Sigmoid colon (tissue), 6 donors: ENCODE measurements at regions not wholly inside any gene's neighbourhood (a gene's known extent, or its start where the extent isn't known, plus 50 kb on each side); places are given as distances from the start of the nearest gene placed in this dataset.

Experiments used
- DNase-seq: peaks from one replicate; pipeline ENCODE4 v3.0.0-alpha.2; 2019
- H3K27ac ChIP-seq, 4 donors: fragments of 200-600 bp; sonication (generic); one replicate each; pipeline ENCODE4 v1.5.1; 2016 to 2019; ENCODE audit warnings: mild to moderate bottlenecking in 1 of 4
- H3K27me3 ChIP-seq, 3 donors: fragments of 200-600 bp; sonication (generic); one replicate each; pipeline ENCODE4 v1.5.1; 2019; ENCODE audit warnings: mild to moderate bottlenecking in 1 of 3
- H3K36me3 ChIP-seq, 4 donors: fragments of 200-600 bp; sonication (generic); one replicate each; pipeline ENCODE4 v1.5.1; 2016 to 2019
- H3K4me1 ChIP-seq, 4 donors: fragments of 200-600 bp; sonication (generic); one replicate each; pipeline ENCODE4 v1.5.1; 2017 to 2019
- H3K4me3 ChIP-seq, 4 donors: fragments of 200-600 bp; sonication (generic); one replicate each; pipeline ENCODE4 v1.5.1; 2017 to 2019; ENCODE audit warnings: mild to moderate bottlenecking in 2 of 4, moderate library complexity in 1 of 4
- H3K9me3 ChIP-seq, 4 donors: fragments of 200-600 bp in 3 of 4; sonication (generic) in 3 of 4; one replicate each; pipeline versions ENCODE4 v1.5.1 to v1.6.1; 2013 to 2019
- EP300 ChIP-seq, 4 donors: sonication (generic); formaldehyde crosslinking; IDR thresholded peaks; one replicate each; pipeline ENCODE4 v1.6.1; 2017; ENCODE audit warnings: antibody characterized with exemption in 4 of 4
- POLR2A ChIP-seq, 2 donors: fragments of 450-650 bp; IDR thresholded peaks; one replicate each; pipeline ENCODE4 v1.6.1; 2016; ENCODE audit warnings: antibody characterized with exemption in 2 of 2, mild to moderate bottlenecking in 2 of 2, moderate library complexity in 2 of 2
- POLR2AphosphoS5 ChIP-seq, 4 donors: sonication (generic); formaldehyde crosslinking; IDR thresholded peaks; one replicate each; pipeline ENCODE4 v1.6.1; 2017; ENCODE audit warnings: antibody characterized with exemption in 4 of 4
- WGBS, 2 donors: extraction: QIAGEN DNeasy Blood & Tissue Kit; methylation state at CpG; one replicate each; pipeline ENCODE4 v1.1.7; 2013; 5-methylcytosine and 5-hydroxymethylcytosine counted together
- intact Hi-C: fragments of 100-400 bp; cut with DNase I; formaldehyde crosslinking; loops from one replicate; pipeline ENCODE4 v1.15.1; 2023
- TF ChIP-seq, protein P1 (sequence below), 4 experiments: fragments of 450-650 bp in 3 of 4; fragments of 200-600 bp in 1 of 4; IDR thresholded peaks; one replicate each; pipeline ENCODE4 v1.5.1; 2016 to 2019; ENCODE audit warnings: antibody characterized with exemption in 4 of 4, mild to moderate bottlenecking in 3 of 4, moderate library complexity in 2 of 4
- donor health status: healthy with polysubstance abuse.
- donor health status: healthy.

DNA sequence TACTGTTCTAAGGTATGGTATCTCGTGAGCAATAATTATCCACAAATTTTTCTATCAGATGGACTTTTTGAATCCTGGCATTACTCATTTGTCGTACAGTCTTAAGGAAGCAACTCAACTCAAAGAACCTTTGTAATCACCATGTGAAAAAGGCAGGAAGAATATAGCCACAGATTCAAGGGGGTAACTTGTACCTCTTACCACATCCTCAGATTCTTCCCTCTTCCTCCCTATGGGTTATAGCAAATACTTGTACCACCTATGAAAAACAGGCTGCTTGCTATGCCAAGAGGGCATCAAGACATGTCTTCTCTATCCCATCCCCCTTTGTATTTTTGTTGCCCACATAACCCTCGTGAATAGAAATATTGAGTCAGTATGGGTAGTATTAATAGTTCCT is 616.6 kb upstream of the USP24 start:
- H3K27me3 ChIP-seq: no peaks in the 10 kb centered on the region
- no peak overlapping the region for H3K4me3 ChIP-seq
- H3K9me3 ChIP-seq: no peaks in the 10 kb centered on the region
- WGBS, 2 donors: 65 to 80% methylated on average over 3 of the region's 3 CpGs
- intact Hi-C loops: no loop called here
- H3K36me3 ChIP-seq: no peaks in the 10 kb centered on the region
- no peak for DNase-seq
- H3K27ac ChIP-seq: no peak overlapping the region
- TF ChIP-seq POLR2A (IDR thresholded peaks at IDR 0.05) (no peak), EP300 (IDR thresholded peaks at IDR 0.05) (no peak), POLR2AphosphoS5 (IDR thresholded peaks at IDR 0.05) (no peak)
- TF ChIP-seq, protein P1, sequence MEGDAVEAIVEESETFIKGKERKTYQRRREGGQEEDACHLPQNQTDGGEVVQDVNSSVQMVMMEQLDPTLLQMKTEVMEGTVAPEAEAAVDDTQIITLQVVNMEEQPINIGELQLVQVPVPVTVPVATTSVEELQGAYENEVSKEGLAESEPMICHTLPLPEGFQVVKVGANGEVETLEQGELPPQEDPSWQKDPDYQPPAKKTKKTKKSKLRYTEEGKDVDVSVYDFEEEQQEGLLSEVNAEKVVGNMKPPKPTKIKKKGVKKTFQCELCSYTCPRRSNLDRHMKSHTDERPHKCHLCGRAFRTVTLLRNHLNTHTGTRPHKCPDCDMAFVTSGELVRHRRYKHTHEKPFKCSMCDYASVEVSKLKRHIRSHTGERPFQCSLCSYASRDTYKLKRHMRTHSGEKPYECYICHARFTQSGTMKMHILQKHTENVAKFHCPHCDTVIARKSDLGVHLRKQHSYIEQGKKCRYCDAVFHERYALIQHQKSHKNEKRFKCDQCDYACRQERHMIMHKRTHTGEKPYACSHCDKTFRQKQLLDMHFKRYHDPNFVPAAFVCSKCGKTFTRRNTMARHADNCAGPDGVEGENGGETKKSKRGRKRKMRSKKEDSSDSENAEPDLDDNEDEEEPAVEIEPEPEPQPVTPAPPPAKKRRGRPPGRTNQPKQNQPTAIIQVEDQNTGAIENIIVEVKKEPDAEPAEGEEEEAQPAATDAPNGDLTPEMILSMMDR (IDR thresholded peaks at IDR 0.05): no peak
- H3K4me1 ChIP-seq: peaks cover 0 to 17% (median 16%) of the 10 kb centered on the region in 4 donors

DNA sequence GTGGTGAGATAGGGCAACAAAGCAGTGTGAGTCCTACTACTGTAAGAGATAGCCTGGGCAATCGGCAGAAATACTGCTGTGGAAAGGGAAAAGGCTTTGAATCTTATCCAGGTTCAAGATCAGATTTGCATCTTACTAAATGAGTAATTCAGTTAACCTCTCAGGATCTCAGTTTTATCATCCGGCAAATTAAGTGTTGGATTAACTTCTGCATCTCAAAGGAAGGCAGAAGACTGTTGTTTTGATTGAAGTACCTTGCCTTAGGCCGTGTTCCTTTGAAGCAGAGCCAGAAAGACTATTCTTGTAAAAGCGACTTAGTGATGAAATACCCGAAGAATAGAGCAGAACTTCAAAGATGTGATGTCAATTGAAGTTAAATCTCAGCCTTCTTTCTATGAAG is 612.9 kb upstream of the USP24 start:
- Histone ChIP-seq H3K36me3 (no peaks in the 10 kb centered on the region), H3K27ac (peak overlapping the region in 1 of 4 donors; percentile 2), H3K4me1 (peaks cover 0 to 4% (median 2%) of the 10 kb centered on the region in 4 donors), H3K9me3 (no peaks in the 10 kb centered on the region), H3K27me3 (no peaks in the 10 kb centered on the region), H3K4me3 (no peak overlapping the region)
- intact Hi-C loops: no loop called here
- TF ChIP-seq POLR2AphosphoS5 (IDR thresholded peaks at IDR 0.05) (no peak), POLR2A (IDR thresholded peaks at IDR 0.05) (no peak), EP300 (IDR thresholded peaks at IDR 0.05) (no peak)
- TF ChIP-seq, protein P1 (IDR thresholded peaks at IDR 0.05): no peak
- no peak for DNase-seq
- WGBS, 2 donors: 78 to 82% methylated on average over 5 of the region's 5 CpGs

DNA sequence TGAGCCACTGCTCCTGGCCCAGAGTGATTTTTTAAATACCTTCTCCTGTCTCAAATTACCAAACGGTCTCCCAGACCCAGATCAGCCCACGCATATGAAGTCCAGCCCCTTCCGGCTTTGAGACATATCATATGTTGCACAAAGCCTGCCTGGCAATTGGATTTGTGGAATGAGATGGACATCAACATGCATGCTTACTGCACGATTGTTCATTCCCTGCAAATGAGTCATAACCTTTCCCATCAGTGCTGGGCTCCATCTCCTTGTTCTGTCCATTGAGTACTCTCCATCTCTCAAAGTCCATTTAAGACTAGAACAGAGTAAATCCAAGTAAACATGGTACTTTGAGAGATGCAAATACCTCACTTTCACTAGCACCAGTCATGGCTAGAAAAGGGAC is 612.2 kb upstream of the USP24 start:
- peak overlapping the region in 2 of 4 donors; percentile 13 to 43 for H3K27ac ChIP-seq
- TF ChIP-seq POLR2AphosphoS5 (IDR thresholded peaks at IDR 0.05): peak in 2 of 4 donors; percentile 6 to 69
- TF ChIP-seq EP300 (IDR thresholded peaks at IDR 0.05): no peak
- no peaks in the 10 kb centered on the region for H3K4me1 ChIP-seq
- H3K4me3 ChIP-seq: no peak overlapping the region
- intact Hi-C loops: no loop called here
- no peaks in the 10 kb centered on the region for H3K27me3 ChIP-seq
- H3K36me3 ChIP-seq: no peaks in the 10 kb centered on the region
- DNase-seq: peak; percentile 78
- 73 to 74% methylated on average over 4 of the region's 4 CpGs for WGBS, 2 donors
- H3K9me3 ChIP-seq: no peaks in the 10 kb centered on the region

DNA sequence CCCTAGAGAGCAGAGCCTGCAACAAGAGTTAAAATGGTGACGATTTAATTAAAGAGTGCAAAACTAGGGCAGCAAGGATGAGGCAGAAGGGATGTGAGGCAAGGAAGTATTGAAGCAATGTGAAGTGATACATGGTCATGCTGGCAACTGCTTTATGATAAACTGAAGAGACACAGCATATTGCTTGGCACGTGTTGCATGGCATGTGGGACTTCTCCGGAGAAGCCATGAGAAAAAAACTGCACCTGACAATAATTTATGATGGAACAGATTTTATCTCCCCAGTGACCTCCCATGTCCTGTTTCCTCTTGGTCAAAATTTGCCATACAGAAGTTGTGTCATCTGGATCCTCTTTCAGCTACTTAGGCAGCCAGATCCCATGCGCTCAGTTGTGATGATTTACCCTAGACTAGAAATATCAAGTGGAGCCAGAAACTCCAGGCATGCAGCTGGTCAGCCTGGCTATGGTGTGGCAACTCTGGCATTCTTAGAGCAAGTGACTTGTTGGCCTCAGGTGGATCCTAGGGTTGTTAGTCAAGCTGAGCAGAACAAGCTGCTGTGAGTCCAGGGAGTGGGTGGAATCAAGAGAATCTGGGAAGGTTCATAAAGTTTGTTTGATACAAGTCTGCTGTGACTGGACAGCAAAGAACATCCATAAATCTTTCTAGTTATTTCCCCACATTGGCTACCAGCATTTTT is 611.4 kb upstream of the USP24 start:
- H3K27me3 ChIP-seq: no peaks in the 10 kb centered on the region
- TF ChIP-seq EP300 (IDR thresholded peaks at IDR 0.05) (no peak), POLR2AphosphoS5 (IDR thresholded peaks at IDR 0.05) (peak in 3 of 4 donors; percentile 18 to 49 (median 48)), POLR2A (IDR thresholded peaks at IDR 0.05) (no peak)
- TF ChIP-seq, protein P1 (IDR thresholded peaks at IDR 0.05): no peak
- H3K27ac ChIP-seq: peak overlapping the region in 2 of 4 donors; percentile 13 to 43
- no peaks in the 10 kb centered on the region for H3K36me3 ChIP-seq
- 64 to 81% methylated on average over 4 of the region's 4 CpGs for WGBS, 2 donors
- intact Hi-C loops: no loop called here
- DNase-seq: no peak
- no peaks in the 10 kb centered on the region for H3K4me1 ChIP-seq
- no peak overlapping the region for H3K4me3 ChIP-seq
- no peaks in the 10 kb centered on the region for H3K9me3 ChIP-seq

DNA sequence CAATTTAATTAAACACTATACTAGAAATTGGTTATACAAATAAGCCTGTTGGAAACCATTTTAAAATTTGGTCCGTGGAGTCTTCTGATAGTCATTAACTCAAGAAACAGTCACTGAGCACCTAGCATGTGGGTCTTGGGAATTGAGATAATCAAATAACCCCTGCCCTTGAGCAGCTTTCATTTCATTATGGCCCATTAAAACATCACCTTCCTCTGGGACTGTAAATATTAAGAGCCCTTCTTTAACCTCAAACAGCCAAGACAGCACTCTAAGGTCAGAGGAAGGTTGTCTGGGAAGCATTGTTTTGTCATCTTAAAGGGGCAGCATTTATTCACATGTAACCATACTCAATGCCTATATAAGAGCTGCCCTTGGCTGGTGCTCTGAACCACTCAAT is 610.3 kb upstream of the USP24 start:
- WGBS, 2 donors: 73 to 76% methylated on average over 1 of the region's 1 CpG
- intact Hi-C loops: no loop called here

More for the DNA sequence above, 610.3 kb upstream of the USP24 start:
- Histone ChIP-seq H3K27me3 (no peaks in the 10 kb centered on the region), H3K9me3 (no peaks in the 10 kb centered on the region), H3K4me1 (no peaks in the 10 kb centered on the region), H3K36me3 (no peaks in the 10 kb centered on the region), H3K4me3 (no peak overlapping the region), H3K27ac (no peak overlapping the region)
- DNase-seq: no peak
- TF ChIP-seq POLR2A (IDR thresholded peaks at IDR 0.05) (no peak), EP300 (IDR thresholded peaks at IDR 0.05) (no peak), POLR2AphosphoS5 (IDR thresholded peaks at IDR 0.05) (no peak)
- TF ChIP-seq, protein P1 (IDR thresholded peaks at IDR 0.05): no peak
